ENCODE measurements at regions not wholly inside any gene's neighbourhood (a gene's known extent, or its start where the extent isn't known, plus 50 kb on each side); places are given as distances from the start of the nearest gene placed in this dataset.

- no peak for DNase-seq
Measured at GRCh38 chr15:70469651-70470555, 293.5 kb downstream of the UACA start.

- no peak for DNase-seq
Measured at GRCh38 chr15:70469182-70469581, 294.2 kb downstream of the UACA start.

- DNase-seq: no peak
Measured at GRCh38 chr15:70466895-70467529, 296.3 kb downstream of the UACA start.

GRCh38 chr15:70466305-70466704 is 297.1 kb downstream of the UACA start:
- no peak for DNase-seq

GRCh38 chr15:70465812-70466211 is 297.5 kb downstream of the UACA start:
- DNase-seq: no peak

- DNase-seq: no peak
Measured at GRCh38 chr15:70463453-70463834, 299.9 kb downstream of the UACA start.

GRCh38 chr15:70461992-70462391 is 301.4 kb downstream of the UACA start:
- no peak for DNase-seq

GRCh38 chr15:70461017-70461416 is 302.3 kb downstream of the UACA start:
- DNase-seq: no peak

- DNase-seq: no peak
Measured at GRCh38 chr15:70459312-70459711, 304.0 kb downstream of the UACA start.

- DNase-seq: no peak
Measured at GRCh38 chr15:70453766-70454165, 309.6 kb downstream of the UACA start.

GRCh38 chr15:70453238-70453637 is 310.1 kb downstream of the UACA start:
- DNase-seq: no peak

- DNase-seq: no peak
Measured at GRCh38 chr15:70451821-70452653, 311.3 kb downstream of the UACA start.

GRCh38 chr15:70450142-70450443 is 313.3 kb downstream of the UACA start:
- no peak for DNase-seq

- no peak for DNase-seq
Measured at GRCh38 chr15:70449311-70450141, 313.8 kb downstream of the UACA start.

- no peak for DNase-seq
Measured at GRCh38 chr15:70447928-70448698, 315.2 kb downstream of the UACA start.

GRCh38 chr15:70447521-70447920 is 315.8 kb downstream of the UACA start:
- no peak for DNase-seq

- no peak for DNase-seq
Measured at GRCh38 chr15:70447081-70447480, 316.3 kb downstream of the UACA start.

GRCh38 chr15:70443486-70444273 is 319.7 kb downstream of the UACA start:
- no peak for DNase-seq

- DNase-seq: no peak
Measured at GRCh38 chr15:70442616-70443321, 320.6 kb downstream of the UACA start.

GRCh38 chr15:70442211-70442610 is 321.1 kb downstream of the UACA start:
- no peak for DNase-seq

Measured in T1000 (cell line).